Hepatocyte (in vitro differentiated cells): ENCODE measurements at regions not wholly inside any gene's neighbourhood (a gene's known extent, or its start where the extent isn't known, plus 50 kb on each side); places are given as distances from the start of the nearest gene placed in this dataset.

Source experiments
- DNase-seq: peaks from one replicate; pipeline ENCODE4 v3.0.0-alpha.2; 2016; ENCODE audit warnings: low spot score
- H2AFZ ChIP-seq: fragments of 200-600 bp; sonication (generic); 2 replicates; pipeline ENCODE4 v1.6.0; 2016; ENCODE audit warnings: antibody characterized with exemption, mild to moderate bottlenecking
- H3K27ac ChIP-seq: fragments of 200-600 bp; sonication (generic); 2 replicates; pipeline ENCODE4 v1.5.1; 2016; ENCODE audit warnings: mild to moderate bottlenecking
- H3K27me3 ChIP-seq: fragments of 200-600 bp; sonication (generic); 2 replicates; pipeline ENCODE4 v1.6.1; 2016
- H3K36me3 ChIP-seq: fragments of 200-600 bp; sonication (generic); replicated peaks from 2 replicates; pipeline ENCODE4 v1.5.1; 2016; ENCODE audit warnings: low read depth; ENCODE audit not compliant: insufficient read depth
- H3K4me1 ChIP-seq: fragments of 200-600 bp; sonication (generic); 2 replicates; pipeline ENCODE4 v1.5.1; 2016; ENCODE audit warnings: mild to moderate bottlenecking, moderate library complexity; ENCODE audit not compliant: insufficient read depth
- H3K4me2 ChIP-seq: fragments of 200-600 bp; sonication (generic); 2 replicates; pipeline ENCODE4 v1.6.0; 2016
- H3K4me3 ChIP-seq: fragments of 200-600 bp; sonication (generic); 2 replicates; pipeline ENCODE4 v1.5.1; 2016; ENCODE audit warnings: mild to moderate bottlenecking
- H3K79me2 ChIP-seq: fragments of 200-600 bp; sonication (generic); 2 replicates; pipeline ENCODE4 v1.6.0; 2017; ENCODE audit warnings: mild to moderate bottlenecking
- H3K9me2 ChIP-seq: fragments of 200-600 bp; sonication (generic); replicated peaks from 2 replicates; pipeline ENCODE4 v1.6.0; 2017; ENCODE audit warnings: mild to moderate bottlenecking; ENCODE audit not compliant: insufficient read depth
- H3K9me3 ChIP-seq: fragments of 200-600 bp; sonication (generic); 2 replicates; pipeline ENCODE4 v1.5.1; 2016; ENCODE audit warnings: low read depth, mild to moderate bottlenecking
- H4K20me1 ChIP-seq: fragments of 200-600 bp; sonication (generic); 2 replicates; pipeline ENCODE4 v1.6.0; 2016; ENCODE audit warnings: mild to moderate bottlenecking; ENCODE audit not compliant: insufficient read depth, poor library complexity, severe bottlenecking
- CTCF ChIP-seq: fragments of 200-600 bp; sonication (generic); IDR thresholded peaks from 2 replicates; pipeline ENCODE4 v1.5.1; 2016; ENCODE audit warnings: antibody characterized with exemption, mild to moderate bottlenecking; ENCODE audit not compliant: poor library complexity
- EZH2 ChIP-seq: fragments of 200-600 bp; sonication (generic); IDR thresholded peaks from 2 replicates; pipeline ENCODE4 v1.6.1; 2016; ENCODE audit warnings: antibody characterized with exemption, mild to moderate bottlenecking, borderline replicate concordance
- EZH2phosphoT487 ChIP-seq: fragments of 200-600 bp; sonication (generic); IDR thresholded peaks from one replicate; pipeline ENCODE4 v1.6.1; 2018; ENCODE audit warnings: antibody characterized with exemption, mild to moderate bottlenecking, low read depth, moderate library complexity; ENCODE audit not compliant: unreplicated experiment, severe bottlenecking
- WGBS: methylation state at CpG from one replicate; pipeline ENCODE4 v1.1.6; 2016; ENCODE audit warnings: low lambda C conversion rate; ENCODE audit errors: missing lambda C conversion rate; 5-methylcytosine and 5-hydroxymethylcytosine counted together

DNA sequence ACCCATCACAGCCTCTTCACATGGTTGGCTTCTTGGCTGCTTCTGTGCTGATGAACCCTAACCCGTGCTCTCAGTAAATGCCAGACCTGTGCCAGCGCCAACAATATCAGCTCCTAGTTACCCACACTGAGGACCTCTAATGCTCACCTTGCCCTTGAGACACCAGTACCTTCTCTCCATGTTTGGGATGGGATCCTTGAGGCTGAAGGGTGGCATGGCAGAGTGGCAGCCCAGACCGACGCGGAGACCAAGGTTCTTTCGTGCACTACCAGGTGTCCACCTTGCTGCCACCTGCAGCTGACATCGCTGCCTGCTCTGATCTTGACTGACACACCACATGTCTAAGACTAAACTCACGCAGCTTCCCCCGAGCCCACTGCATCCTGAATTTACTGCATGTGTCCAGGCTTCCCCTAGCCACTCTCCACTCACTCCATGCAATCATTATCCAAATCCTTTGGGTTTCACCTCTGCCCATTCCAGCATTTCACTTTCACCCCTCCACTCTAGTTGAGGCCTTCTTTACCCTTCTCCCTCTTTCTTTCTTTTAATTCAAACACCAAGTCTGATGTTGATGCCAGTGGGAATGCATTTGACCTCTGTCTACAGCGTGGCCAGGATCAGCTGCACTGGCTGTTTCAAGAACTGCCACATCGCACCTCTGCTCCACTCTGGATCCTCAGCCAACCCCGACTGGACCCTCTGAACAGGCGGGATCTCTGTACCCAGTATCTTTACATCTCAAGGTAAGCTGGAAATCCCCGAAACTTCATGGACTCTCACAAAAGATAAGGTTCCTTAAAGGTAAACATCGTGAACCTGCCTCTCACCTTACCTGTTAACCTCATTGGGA lies 294.9 kb downstream of the GLRX3 start:
- no peak for DNase-seq
- Histone ChIP-seq H3K36me3 (no peaks in the 10 kb centered on the region), H2AFZ (no peak overlapping the region), H3K27me3 (no peaks in the 10 kb centered on the region), H4K20me1 (no peaks in the 10 kb centered on the region), H3K27ac (no peak overlapping the region), H3K4me2 (no peak overlapping the region), H3K9me2 (no peaks in the 10 kb centered on the region), H3K79me2 (no peaks in the 10 kb centered on the region), H3K4me3 (no peak overlapping the region), H3K4me1 (no peaks in the 10 kb centered on the region), H3K9me3 (no peaks in the 10 kb centered on the region)
- 91% methylated on average over 15 of the region's 15 CpGs for WGBS
- no peak for TF ChIP-seq CTCF
- TF ChIP-seq EZH2phosphoT487 = no peak
- TF ChIP-seq EZH2 = no peak

DNA sequence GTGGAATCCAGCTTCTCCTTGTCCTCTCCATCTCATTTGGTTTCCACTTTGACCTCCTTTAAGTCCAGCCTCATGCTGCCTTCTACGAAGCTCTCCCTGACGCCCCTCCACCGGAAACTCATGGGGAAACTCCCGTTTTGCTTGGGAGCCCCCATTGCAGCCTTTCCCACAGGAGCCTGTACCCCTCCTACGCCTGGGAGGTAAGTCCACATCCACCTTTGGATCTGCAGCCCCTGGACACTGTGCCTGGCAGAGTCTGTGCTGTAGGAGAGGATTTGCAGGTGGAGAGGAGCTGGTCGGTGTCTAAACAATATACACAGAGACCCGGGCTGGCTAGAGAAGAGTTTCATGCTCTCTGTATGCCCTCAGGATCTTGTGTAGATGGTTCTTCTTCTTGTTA lies 296.1 kb downstream of the GLRX3 start:
- no peak for TF ChIP-seq CTCF
- no peak for TF ChIP-seq EZH2
- TF ChIP-seq EZH2phosphoT487 = no peak
- 86% methylated on average over 7 of the region's 7 CpGs for WGBS
- Histone ChIP-seq H3K4me3 (no peak overlapping the region), H3K27ac (no peak overlapping the region), H3K4me2 (no peak overlapping the region), H3K9me2 (no peaks in the 10 kb centered on the region), H3K27me3 (no peaks in the 10 kb centered on the region), H3K9me3 (no peaks in the 10 kb centered on the region), H3K36me3 (no peaks in the 10 kb centered on the region), H2AFZ (no peak overlapping the region), H3K79me2 (no peaks in the 10 kb centered on the region), H3K4me1 (no peaks in the 10 kb centered on the region), H4K20me1 (no peaks in the 10 kb centered on the region)
- no peak for DNase-seq

DNA sequence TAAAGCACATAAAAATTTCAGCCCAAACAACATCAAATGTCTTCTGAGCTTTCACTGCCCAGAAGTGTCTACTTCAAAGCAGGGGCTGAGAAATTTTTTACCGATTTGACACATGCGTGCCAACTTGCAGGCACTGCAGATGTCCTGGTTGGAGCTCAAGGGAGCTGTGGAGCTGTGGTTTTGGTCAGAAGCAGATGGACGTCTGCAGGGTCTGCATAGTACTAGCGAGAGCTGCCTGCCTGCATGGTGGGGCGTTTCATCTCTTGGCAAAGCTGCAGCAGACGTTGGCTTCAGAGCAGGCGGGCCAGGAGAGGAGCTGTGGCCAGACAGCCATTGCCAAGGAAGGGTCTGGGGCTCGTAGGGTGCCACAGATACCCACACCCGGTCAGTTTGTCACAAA lies 296.7 kb downstream of the GLRX3 start:
- H4K20me1 ChIP-seq = no peaks in the 10 kb centered on the region
- TF ChIP-seq CTCF (no peak), EZH2phosphoT487 (no peak), EZH2 (no peak)
- 84% methylated on average over 9 of the region's 9 CpGs for WGBS
- no peaks in the 10 kb centered on the region for H3K36me3 ChIP-seq
- DNase-seq = no peak
- no peak overlapping the region for H2AFZ ChIP-seq
- no peaks in the 10 kb centered on the region for H3K27me3 ChIP-seq
- H3K4me1 ChIP-seq = no peaks in the 10 kb centered on the region
- no peaks in the 10 kb centered on the region for H3K9me3 ChIP-seq
- no peak overlapping the region for H3K4me3 ChIP-seq
- H3K9me2 ChIP-seq = no peaks in the 10 kb centered on the region
- H3K4me2 ChIP-seq = no peak overlapping the region
- H3K79me2 ChIP-seq = no peaks in the 10 kb centered on the region
- H3K27ac ChIP-seq = no peak overlapping the region
